Mucosa of descending colon (tissue), 3 donors: ENCODE measurements at regions not wholly inside any gene's neighbourhood (a gene's known extent, or its start where the extent isn't known, plus 50 kb on each side); places are given as distances from the start of the nearest gene placed in this dataset.
"Not testable (repeated sequence)": the region's sequence is repeated elsewhere in the genome, so short reads cannot be mapped to it uniquely, and the experiment has no call there.

ENCODE experiments used
- ATAC-seq: fragments of 200-7000 bp; cut with Tn5 transposase; one replicate; pipeline ENCODE4 v1.9.1; 2020; ENCODE audit warnings: mild to moderate bottlenecking, moderate library complexity
- DNase-seq, 3 donors: peaks; one replicate each; pipeline ENCODE4 v3.0.0-alpha.2; 2020
- H3K36me3 ChIP-seq: fragments of 200-600 bp; one replicate; pipeline ENCODE4 v1.8.0; 2021; ENCODE audit warnings: low read depth, mild to moderate bottlenecking
- H3K4me1 ChIP-seq: fragments of 200-600 bp; one replicate; pipeline ENCODE4 v1.8.0; 2021; ENCODE audit warnings: low read depth, mild to moderate bottlenecking
- H3K4me3 ChIP-seq: fragments of 200-600 bp; one replicate; pipeline ENCODE4 v1.8.0; 2021; ENCODE audit warnings: mild to moderate bottlenecking
- H3K9me3 ChIP-seq: fragments of 200-600 bp; one replicate; pipeline ENCODE4 v1.8.0; 2021; ENCODE audit warnings: mild to moderate bottlenecking
- CTCF ChIP-seq: fragments of 200-600 bp; IDR thresholded peaks from one replicate; pipeline ENCODE4 v1.8.0; 2022; ENCODE audit warnings: antibody characterized with exemption, mild to moderate bottlenecking
- intact Hi-C, 2 donors: fragments of 100-400 bp; cut with DNase I in 1 of 2; cut with micrococcal nuclease in 1 of 2; formaldehyde crosslinking; loops; one replicate each; pipeline versions ENCODE4 v1.11.0 to v1.11.1; 2022; cut with DNase I, micrococcal nuclease
- donor health status: DM: no; HTN: no; CAD: no; lungs with moderate emphysema.
- donor health status: DM: no; HTN: no; CAD: no.
- donor health status: DM: no; HTN: yes; CAD: no.

- ATAC-seq (no peak), DNase-seq (no peak)
- no peak for TF ChIP-seq CTCF
- Histone ChIP-seq H3K36me3 (no peaks in the 10 kb centered on the region), H3K4me3 (no peak overlapping the region), H3K4me1 (no peaks in the 10 kb centered on the region), H3K9me3 (no peaks in the 10 kb centered on the region)
- intact Hi-C loops, result no loop called here
These were observed 59.3 kb upstream of the COL5A2 start for GRCh38 chr2:189238903-189239302.

- H3K4me3 ChIP-seq, H3K36me3 ChIP-seq, H3K4me1 ChIP-seq, intact Hi-C loops, DNase-seq, ATAC-seq, H3K9me3 ChIP-seq: not testable (repeated sequence)
These were observed 64.3 kb upstream of the COL5A2 start for GRCh38 chr2:189243843-189244242.

GRCh38 chr2:189247276-189247675 lies 67.7 kb upstream of the COL5A2 start:
- Histone ChIP-seq H3K9me3 (no peaks in the 10 kb centered on the region), H3K4me1 (no peaks in the 10 kb centered on the region), H3K36me3 (no peaks in the 10 kb centered on the region), H3K4me3 (no peak overlapping the region)
- no peak for ATAC-seq
- TF ChIP-seq CTCF, result no peak
- DNase-seq, result no peak
- intact Hi-C loops, result no loop called here

- Histone ChIP-seq H3K36me3 (no peaks in the 10 kb centered on the region), H3K4me1 (no peaks in the 10 kb centered on the region), H3K4me3 (no peak overlapping the region), H3K9me3 (no peaks in the 10 kb centered on the region)
- no peak for TF ChIP-seq CTCF
- DNase-seq (no peak), ATAC-seq (no peak)
- intact Hi-C loops, result no loop called here
These were observed 68.6 kb upstream of the COL5A2 start for GRCh38 chr2:189248141-189248540.

- intact Hi-C loops, result no loop called here
- DNase-seq (no peak), ATAC-seq (no peak)
- TF ChIP-seq CTCF, result no peak
- Histone ChIP-seq H3K4me1 (peaks cover 3% of the 10 kb centered on the region), H3K4me3 (no peak overlapping the region), H3K36me3 (no peaks in the 10 kb centered on the region), H3K9me3 (no peaks in the 10 kb centered on the region)
These were observed 69.6 kb upstream of the COL5A2 start for GRCh38 chr2:189249171-189249570.

- peak; percentile 70 for ATAC-seq
- TF ChIP-seq CTCF, result no peak
- H3K4me1 ChIP-seq, result peaks cover 3% of the 10 kb centered on the region
- no peaks in the 10 kb centered on the region for H3K9me3 ChIP-seq
- intact Hi-C loops, result no loop called here
- DNase-seq, result peak in 2 of 3 donors; percentile 26 to 37
- no peaks in the 10 kb centered on the region for H3K36me3 ChIP-seq
- H3K4me3 ChIP-seq, result no peak overlapping the region
These were observed 70.3 kb upstream of the COL5A2 start for GRCh38 chr2:189249901-189250300.
